NAMALWA (cell line): ENCODE measurements at regions not wholly inside any gene's neighbourhood (a gene's known extent, or its start where the extent isn't known, plus 50 kb on each side); places are given as distances from the start of the nearest gene placed in this dataset.

Experiments used
- DNase-seq: peaks from one replicate; pipeline ENCODE4 v3.0.0-alpha.2; 2015; ENCODE audit warnings: low spot score

GRCh38 chr20:59493926-59494325, 110.4 kb upstream of the PHACTR3 start:
- no peak for DNase-seq

GRCh38 chr20:59495166-59495565, 109.2 kb upstream of the PHACTR3 start:
- no peak for DNase-seq

GRCh38 chr20:59495894-59496510, 108.3 kb upstream of the PHACTR3 start:
- DNase-seq: peak; percentile 81

DNA sequence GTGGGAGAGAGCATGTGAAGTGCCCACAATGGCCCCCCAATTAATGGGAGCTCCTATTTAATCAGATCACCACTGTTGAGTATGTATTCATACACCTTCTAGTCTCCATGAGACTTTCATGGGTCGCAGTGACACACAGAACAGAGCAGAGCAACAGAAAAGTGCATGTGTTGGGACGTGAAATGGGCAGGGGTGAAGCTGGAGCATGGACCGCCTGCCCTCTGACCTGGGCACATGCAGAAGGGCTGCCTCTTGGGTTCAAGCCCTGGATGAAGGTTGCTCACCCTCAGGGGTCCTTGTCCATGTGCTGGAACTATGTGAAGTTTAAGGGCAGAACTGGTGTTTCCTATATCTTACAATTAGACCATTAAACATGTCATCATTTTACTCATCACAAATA, 106.0 kb upstream of the PHACTR3 start:
- no peak for DNase-seq

GRCh38 chr20:59499863-59500262, 104.5 kb upstream of the PHACTR3 start:
- DNase-seq: no peak

DNA sequence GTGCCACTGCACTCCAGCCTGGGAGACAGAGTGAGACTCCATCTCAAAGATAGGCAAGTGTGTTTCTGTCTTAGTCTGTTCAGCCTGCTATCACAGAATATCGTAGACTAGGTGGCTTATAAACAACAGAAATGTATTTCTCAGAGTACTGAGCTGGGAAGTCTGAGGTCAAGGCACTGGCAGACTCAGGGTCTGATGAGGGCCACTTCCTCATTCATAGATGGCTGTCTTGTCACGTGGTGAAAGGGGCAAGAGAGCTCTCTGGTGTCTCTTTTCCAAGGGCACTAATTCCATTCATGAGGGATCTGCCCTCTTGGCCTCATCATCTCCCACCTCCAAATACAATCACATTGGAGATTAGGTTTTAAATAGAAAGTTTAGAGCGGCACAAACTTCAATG, 95.6 kb upstream of the PHACTR3 start:
- no peak for DNase-seq

- no peak for DNase-seq
Measured at GRCh38 chr20:59512651-59513050, 91.7 kb upstream of the PHACTR3 start.

- no peak for DNase-seq
Measured at GRCh38 chr20:59514554-59514953, 89.8 kb upstream of the PHACTR3 start.

GRCh38 chr20:59515013-59515905, 89.1 kb upstream of the PHACTR3 start:
- peak; percentile 15 for DNase-seq

- DNase-seq: no peak
Measured at GRCh38 chr20:59515906-59516209, 88.5 kb upstream of the PHACTR3 start.

- DNase-seq: peak; percentile 70
Measured at GRCh38 chr20:59518881-59519706, 85.2 kb upstream of the PHACTR3 start.

- no peak for DNase-seq
Measured at GRCh38 chr20:59519707-59520014, 84.7 kb upstream of the PHACTR3 start.

GRCh38 chr20:59520814-59521213, 83.5 kb upstream of the PHACTR3 start:
- DNase-seq: no peak

GRCh38 chr20:59525500-59526241, 78.7 kb upstream of the PHACTR3 start:
- peak; percentile 52 for DNase-seq

DNA sequence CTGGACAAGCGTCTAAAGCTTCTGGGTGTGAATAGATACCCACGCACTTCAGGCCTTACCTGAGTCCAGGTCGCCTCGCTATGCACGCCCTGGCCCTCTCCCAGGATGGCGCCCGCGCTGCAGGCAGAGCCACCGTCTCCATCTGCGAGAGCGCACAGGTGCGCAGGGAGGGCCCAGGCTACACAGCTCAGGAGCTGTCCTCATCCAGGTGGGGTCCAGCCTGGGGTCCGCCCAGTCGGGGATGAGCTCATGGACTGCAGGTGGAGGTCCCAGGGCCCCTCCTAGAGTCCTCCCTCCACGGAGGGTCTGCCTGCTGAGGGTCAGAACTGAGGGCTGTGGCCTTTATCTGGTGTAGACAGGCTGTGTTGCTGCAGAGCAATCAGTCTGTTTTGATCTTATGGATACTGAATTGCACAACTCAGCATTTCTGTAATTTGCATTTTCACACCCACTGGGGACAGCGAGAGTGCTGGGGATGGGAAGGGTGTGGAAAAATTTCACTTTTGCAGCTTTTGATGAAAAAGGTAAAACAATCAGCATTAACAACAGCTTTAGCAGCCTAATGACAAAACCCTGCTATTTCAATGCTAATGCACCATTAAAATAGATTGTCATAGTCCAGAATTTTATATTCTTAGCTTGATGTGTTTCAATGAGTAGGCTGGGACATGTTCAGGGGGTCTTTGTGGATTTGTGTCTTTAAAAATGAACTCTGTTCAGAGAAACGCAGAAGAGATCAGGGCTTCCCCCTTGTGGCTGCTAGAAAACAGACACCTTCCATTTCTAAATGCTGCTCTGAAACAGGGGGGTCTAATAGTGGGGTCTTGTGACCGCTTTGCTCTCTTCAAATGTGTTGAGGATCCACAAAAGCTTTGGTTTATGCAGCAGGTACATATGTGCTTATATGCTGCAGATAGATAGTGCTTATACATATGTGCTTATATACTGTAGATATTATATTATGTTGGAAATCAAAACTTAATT, 77.8 kb upstream of the PHACTR3 start:
- DNase-seq: peak; percentile 33

DNA sequence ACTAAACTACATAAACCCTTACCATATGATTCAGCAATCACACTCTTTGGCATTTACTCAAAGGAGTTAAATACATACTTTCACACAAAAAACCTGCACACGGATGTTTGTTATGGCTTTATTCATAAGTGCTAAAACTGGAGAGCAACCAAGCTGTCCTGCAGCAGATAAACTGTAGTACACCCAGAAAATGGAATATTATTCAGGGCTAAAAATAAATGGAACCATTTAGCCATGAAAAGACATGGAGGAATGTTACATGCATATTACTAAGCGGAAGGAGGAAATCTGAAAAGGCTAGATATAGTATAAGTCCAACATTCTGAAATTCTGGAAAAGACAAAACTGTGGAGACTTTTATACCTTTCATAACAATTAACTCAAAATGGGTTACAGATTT, 73.6 kb upstream of the PHACTR3 start:
- DNase-seq: no peak

DNA sequence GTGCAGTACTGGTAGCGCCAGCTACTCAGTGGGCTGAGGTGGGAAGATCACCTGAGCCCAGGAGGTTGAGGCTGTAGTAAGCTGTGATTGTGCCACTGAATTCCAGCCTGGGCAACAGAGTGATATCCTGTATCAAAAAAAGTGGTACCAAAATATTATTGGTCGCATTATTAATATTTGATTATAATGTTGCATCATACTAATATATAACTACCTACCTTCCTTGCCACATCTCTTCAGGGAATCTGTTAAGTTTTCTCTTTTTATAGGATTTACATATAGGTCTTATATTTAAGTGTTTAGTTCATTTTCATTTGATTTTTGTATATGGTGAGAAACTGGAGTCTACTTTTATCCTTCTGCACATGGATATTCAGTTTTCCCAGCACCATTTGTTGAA, 66.3 kb upstream of the PHACTR3 start:
- no peak for DNase-seq

GRCh38 chr20:59547596-59547995, 56.7 kb upstream of the PHACTR3 start:
- no peak for DNase-seq
